Activated naive CD8-positive, alpha-beta T cell treated with anti-CD3 and anti-CD28 coated beads, Interleukin-2, amount 10 ng/mL, durations not matched to agents 7 days and 5 days (primary cell): ENCODE measurements at regions not wholly inside any gene's neighbourhood (a gene's known extent, or its start where the extent isn't known, plus 50 kb on each side); places are given as distances from the start of the nearest gene placed in this dataset.

ENCODE experiments used
- ATAC-seq: fragments of 150-1000 bp; cut with Tn5 transposase; one replicate; pipeline ENCODE4 v1.10.0; 2021; ENCODE audit warnings: low read depth, moderate library complexity
- POLR2A ChIA-PET: fragments of 350-600 bp; sonication (Branson Sonifier 250); formaldehyde crosslinking; loops from one replicate; lab custom pipeline; 2021; ENCODE audit warnings: antibody characterized with exemption; lab: Charles Lee
- DNase-seq: peaks from one replicate; pipeline ENCODE4 v3.0.0; 2021
- H3K27ac Mint-ChIP-seq: one replicate; pipeline ENCODE4 v1.8.0; 2022; ENCODE audit warnings: mild to moderate bottlenecking, mixed read lengths
- H3K27me3 Mint-ChIP-seq: one replicate; pipeline ENCODE4 v1.8.0; 2022; ENCODE audit warnings: mild to moderate bottlenecking, moderate library complexity, mixed read lengths
- H3K36me3 Mint-ChIP-seq: one replicate; pipeline ENCODE4 v1.8.0; 2021; ENCODE audit warnings: mild to moderate bottlenecking, mixed read lengths
- H3K4me1 Mint-ChIP-seq: one replicate; pipeline ENCODE4 v1.8.0; 2021; ENCODE audit warnings: mixed read lengths
- H3K4me3 Mint-ChIP-seq: one replicate; pipeline ENCODE4 v1.8.0; 2022; ENCODE audit warnings: mild to moderate bottlenecking, moderate library complexity, mixed read lengths
- H3K9me3 Mint-ChIP-seq: one replicate; pipeline ENCODE4 v1.8.0; 2021; ENCODE audit warnings: mixed read lengths

DNA sequence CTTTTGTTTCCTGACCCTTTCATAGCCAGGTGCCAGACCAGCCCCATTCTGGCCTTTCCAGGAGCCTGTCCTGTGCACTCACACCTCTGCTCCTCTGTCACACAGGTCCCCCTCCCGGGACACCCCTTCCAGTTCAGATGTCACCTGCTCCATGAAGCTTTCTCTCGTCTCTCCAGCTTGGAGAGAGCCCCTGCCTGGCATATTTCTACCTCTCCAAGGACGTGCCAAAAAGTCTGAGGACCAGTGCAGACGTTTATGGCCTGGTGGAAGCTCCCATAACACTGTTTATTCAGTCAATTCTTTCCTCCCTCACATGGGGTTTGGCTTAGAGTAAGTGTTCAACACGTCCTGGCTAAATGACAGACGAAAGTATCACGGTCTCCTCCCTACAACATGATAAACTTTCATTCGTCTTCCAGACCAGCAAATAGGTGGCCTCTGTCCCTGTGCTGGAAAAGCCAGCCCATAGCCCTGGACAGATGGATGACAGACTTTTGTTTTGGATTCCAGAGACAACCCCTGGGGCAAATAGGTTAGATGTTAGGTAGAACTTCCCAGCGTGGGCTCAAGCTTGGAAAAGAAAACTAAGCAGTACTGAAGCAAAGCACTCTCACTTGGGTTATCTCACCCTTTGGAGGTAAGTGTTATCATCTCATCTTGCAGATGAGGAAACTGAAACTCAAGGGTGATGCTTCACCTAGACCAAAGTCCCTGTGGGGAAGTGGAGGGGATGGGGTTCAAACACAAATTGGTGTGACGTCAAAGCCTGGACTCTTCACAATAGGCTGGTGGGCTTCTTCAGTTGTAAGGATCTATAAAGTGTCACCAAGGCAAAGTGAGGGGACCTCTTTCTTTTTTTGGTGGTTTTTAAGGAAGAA, 52.9 kb upstream of the ECE1 start:
- Mint-ChIP-seq H3K27me3 (no peaks in the 10 kb centered on the region), H3K27ac (peak overlapping the region; percentile 93), H3K4me3 (peak overlapping the region; percentile 76), H3K36me3 (peaks cover 8% of the 10 kb centered on the region), H3K4me1 (peaks cover 51% of the 10 kb centered on the region), H3K9me3 (no peaks in the 10 kb centered on the region)
- POLR2A ChIA-PET: interaction anchor here (0.9 to 5.0 kb wide), 6 partner anchors 9 to 682 kb away, joined by 3 to 80 read pairs (median 5); partner anchors contain the start of gene ECE1
- no peak for DNase-seq
- ATAC-seq: peak; percentile 51

DNA sequence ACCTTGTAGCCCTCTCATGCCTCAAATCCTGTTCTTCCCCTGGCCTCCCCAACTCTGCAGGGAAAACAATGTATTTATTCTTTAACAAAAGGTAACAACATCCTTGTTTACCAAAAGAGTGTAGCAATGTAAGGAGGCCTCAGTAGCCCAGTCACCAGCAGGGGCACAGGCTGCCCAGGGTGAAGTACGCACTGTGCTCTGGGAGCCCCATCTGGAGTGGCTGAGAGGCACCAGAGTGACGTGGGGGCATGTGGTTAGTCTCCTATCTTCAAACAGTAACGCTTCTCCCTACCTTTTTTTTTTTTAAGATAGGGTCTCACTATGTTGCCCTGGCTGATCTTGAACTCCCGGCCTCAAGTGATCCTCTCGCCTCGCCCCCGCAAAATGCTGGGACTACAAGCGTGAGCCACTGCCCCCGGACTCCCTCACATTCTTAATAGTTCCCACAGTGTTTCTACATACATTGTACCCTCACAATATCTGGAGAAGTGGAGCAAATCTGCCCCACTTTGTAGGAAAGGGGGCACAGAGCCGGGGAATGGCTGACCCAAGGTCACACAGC, 51.3 kb upstream of the ECE1 start:
- POLR2A ChIA-PET: interaction anchor here (4.8 to 5.0 kb wide), 2 partner anchors 8 to 49 kb away, joined by 51 to 80 read pairs; partner anchors contain the start of gene ECE1

DNA sequence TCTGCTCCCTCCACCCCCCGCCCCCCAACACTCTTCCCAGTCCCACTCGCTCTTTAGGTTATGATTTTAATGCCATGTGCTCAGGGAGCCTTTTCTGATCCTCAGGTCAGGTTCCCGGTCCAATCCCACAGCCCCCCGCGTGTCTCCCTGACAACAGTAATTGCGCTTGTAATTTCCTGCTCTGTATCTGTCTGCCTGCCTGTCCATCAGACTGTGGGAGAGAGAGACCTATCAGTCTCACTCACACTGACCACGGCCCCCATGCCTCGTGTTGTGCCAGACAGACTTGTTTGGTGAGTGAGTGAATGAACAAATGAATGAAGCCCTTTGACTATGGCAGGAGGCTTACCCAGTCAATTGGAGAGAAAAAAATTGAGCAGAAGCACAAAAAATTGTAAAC, 50.8 kb upstream of the ECE1 start:
- peak overlapping the region; percentile 65 for H3K27ac Mint-ChIP-seq
- no peaks in the 10 kb centered on the region for H3K27me3 Mint-ChIP-seq

More for the DNA sequence above, 51.3 kb upstream of the ECE1 start:
- Mint-ChIP-seq H3K36me3 (peaks cover 9% of the 10 kb centered on the region), H3K27ac (peak overlapping the region; percentile 93), H3K27me3 (no peaks in the 10 kb centered on the region), H3K9me3 (no peaks in the 10 kb centered on the region), H3K4me3 (peak overlapping the region; percentile 76), H3K4me1 (peaks cover 65% of the 10 kb centered on the region)
- ATAC-seq: no peak
- no peak for DNase-seq

DNA sequence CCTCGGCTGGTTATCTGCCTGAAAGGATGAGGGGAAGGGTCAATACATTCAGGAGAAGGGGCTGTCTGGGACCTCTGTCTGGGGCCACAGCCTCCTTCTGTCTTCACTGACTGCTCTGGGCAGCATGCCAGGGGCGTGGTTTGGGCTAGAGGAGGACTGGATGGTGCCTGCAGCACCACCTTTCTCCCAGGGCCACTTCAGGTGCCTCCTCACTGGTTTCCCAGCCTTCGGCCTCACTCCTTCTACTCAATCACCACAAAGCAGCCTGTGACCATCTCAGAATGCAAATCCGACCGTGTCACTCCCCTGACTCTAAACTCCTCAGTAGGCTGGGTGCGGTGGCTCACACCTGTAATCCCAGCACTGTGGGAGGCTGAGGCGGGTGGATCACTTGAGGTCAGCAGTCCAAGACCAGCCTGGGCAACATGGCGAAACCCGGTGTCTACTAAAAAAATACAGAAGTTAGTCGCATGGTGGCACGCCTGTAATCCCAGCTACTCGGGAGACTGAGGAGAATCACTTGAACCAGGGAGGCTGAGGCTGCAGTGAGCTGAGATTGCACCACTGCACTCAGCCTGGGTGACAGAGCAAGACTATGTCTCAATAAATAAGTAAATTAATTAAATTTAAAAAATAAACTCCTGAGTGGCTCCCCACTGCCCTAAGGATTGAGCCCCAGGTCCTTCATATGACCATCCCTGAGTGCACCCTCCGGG, 50.1 kb upstream of the ECE1 start:
- ATAC-seq: no peak
- POLR2A ChIA-PET: no interaction called here
- Mint-ChIP-seq H3K36me3 (peaks cover 9% of the 10 kb centered on the region), H3K4me3 (no peak overlapping the region), H3K4me1 (peaks cover 75% of the 10 kb centered on the region), H3K27me3 (no peaks in the 10 kb centered on the region), H3K27ac (no peak overlapping the region), H3K9me3 (no peaks in the 10 kb centered on the region)
- DNase-seq: no peak

More for the DNA sequence above, 50.8 kb upstream of the ECE1 start:
- peaks cover 9% of the 10 kb centered on the region for H3K36me3 Mint-ChIP-seq
- H3K9me3 Mint-ChIP-seq: no peaks in the 10 kb centered on the region
- peaks cover 68% of the 10 kb centered on the region for H3K4me1 Mint-ChIP-seq
- no peak for DNase-seq
- POLR2A ChIA-PET: no interaction called here
- ATAC-seq: no peak
- H3K4me3 Mint-ChIP-seq: no peak overlapping the region
